ENCODE measurements at regions not wholly inside any gene's neighbourhood (a gene's known extent, or its start where the extent isn't known, plus 50 kb on each side); places are given as distances from the start of the nearest gene placed in this dataset.

DNA sequence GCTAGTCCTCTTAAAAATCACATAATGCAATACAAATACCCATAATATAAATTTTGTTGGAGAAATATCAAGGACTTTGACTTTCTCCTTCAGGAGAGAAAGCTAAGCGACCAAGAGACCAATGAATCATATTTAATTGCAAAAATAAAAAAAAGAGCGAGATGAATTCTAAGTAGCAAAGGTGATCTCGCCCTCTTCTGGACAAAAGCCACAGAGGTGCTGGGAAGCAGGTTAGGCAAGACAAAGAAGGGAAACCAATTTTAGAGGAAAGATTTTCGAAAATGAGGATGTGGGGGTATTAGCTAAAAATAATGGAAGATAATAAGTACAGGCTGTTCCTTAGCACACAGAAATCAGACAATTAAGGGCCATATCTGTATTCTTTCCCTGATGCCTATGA is 111.4 kb upstream of the PLAAT1 start:
- no peak for TF ChIP-seq ZBTB7A (IDR thresholded peaks at IDR 0.05; ENCODE audit: low read depth)
- TF ChIP-seq YY1 (IDR thresholded peaks at IDR 0.05; ENCODE audit: low read depth), result no peak
- TF ChIP-seq RAD21 (IDR thresholded peaks at IDR 0.05; ENCODE audit: low read depth), result peak; percentile 34

DNA sequence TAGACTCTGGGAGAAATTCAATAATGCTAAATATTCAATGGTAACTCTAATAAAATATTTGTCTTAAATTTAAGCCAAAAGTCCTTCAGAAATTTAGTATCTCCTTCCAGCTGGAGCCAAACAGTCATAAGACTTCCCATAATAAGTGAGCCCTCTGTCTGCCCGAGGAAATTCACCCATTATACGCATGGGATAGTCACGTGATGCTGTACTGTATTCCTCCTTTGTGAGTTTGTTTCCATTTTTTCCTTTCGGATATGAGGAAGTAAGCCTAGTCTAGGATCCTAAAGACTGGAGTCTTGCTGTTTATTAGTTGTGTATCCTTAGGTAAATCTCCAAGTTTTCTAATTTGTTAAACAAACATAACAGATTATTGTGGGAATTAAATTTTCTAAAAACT is 110.4 kb upstream of the PLAAT1 start:
- TF ChIP-seq CEBPB (IDR thresholded peaks at IDR 0.05), result no peak
- TF ChIP-seq ZBTB7A (IDR thresholded peaks at IDR 0.05; ENCODE audit: low read depth), result no peak
- TF ChIP-seq CREB1 (IDR thresholded peaks at IDR 0.05; ENCODE audit: low read depth), result no peak
- no peak for TF ChIP-seq REST (IDR thresholded peaks at IDR 0.05; ENCODE audit: low read depth)
- TF ChIP-seq RAD21 (IDR thresholded peaks at IDR 0.05; ENCODE audit: low read depth), result no peak
- TF ChIP-seq TCF12 (IDR thresholded peaks at IDR 0.05; ENCODE audit: low read depth), result no peak
- no peak for TF ChIP-seq FOXM1 (IDR thresholded peaks at IDR 0.05; ENCODE audit: borderline replicate concordance, low read depth)
- TF ChIP-seq MAX (IDR thresholded peaks at IDR 0.05), result no peak

DNA sequence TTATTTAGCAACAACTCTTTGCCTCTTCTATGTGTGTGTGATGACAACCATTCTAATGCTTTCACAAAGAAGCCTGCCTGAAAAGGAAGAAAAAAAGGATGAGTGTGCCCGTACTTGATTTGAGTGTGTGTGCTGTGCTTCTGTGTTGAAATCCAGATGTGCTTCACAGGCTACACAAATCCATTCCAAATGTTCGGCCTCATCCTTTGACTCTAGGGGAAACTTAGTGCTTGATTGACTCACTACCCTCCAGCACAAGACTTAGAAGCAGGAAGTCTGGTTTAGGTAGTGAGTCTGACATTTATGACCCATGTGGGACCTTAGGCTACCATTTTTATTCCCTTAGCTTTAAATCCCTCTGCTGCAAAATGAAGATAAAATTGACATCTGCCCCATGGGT is 108.8 kb upstream of the PLAAT1 start:
- TF ChIP-seq ZBTB7A (IDR thresholded peaks at IDR 0.05; ENCODE audit: low read depth) (no peak), TCF12 (IDR thresholded peaks at IDR 0.05; ENCODE audit: low read depth) (no peak), CREB1 (IDR thresholded peaks at IDR 0.05; ENCODE audit: low read depth) (no peak), MAX (IDR thresholded peaks at IDR 0.05) (no peak)

DNA sequence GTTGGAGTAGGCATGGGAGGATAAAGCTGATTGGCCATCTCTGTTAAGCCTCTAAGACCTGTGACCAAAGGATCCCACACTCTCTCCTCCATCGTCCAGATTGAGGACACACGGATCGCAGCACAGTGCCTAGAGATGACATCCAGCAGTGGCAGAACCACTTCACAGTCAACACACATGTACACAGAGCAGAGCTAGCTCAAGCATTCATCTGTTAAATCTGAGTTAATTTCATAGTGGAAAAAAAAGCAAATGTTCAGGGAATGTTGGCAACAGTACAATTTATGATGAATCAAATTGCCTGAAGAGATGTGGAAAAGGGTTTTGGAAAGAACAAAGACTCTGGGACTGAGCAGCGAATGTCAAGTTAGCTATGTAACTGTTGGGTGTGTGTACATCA is 108.1 kb upstream of the PLAAT1 start:
- no peak for TF ChIP-seq CEBPB (IDR thresholded peaks at IDR 0.05)
- no peak for TF ChIP-seq ZBTB7A (IDR thresholded peaks at IDR 0.05; ENCODE audit: low read depth)
- TF ChIP-seq TCF12 (IDR thresholded peaks at IDR 0.05; ENCODE audit: low read depth), result no peak
- TF ChIP-seq TAF1 (IDR thresholded peaks at IDR 0.05; ENCODE audit: low read depth), result no peak
- no peak for TF ChIP-seq FOXM1 (IDR thresholded peaks at IDR 0.05; ENCODE audit: borderline replicate concordance, low read depth)
- no peak for TF ChIP-seq EGR1 (IDR thresholded peaks at IDR 0.05)
- no peak for TF ChIP-seq EP300 (IDR thresholded peaks at IDR 0.05; ENCODE audit: borderline replicate concordance)
- TF ChIP-seq TEAD4 (IDR thresholded peaks at IDR 0.05), result no peak
- no peak for TF ChIP-seq MAX (IDR thresholded peaks at IDR 0.05)
- TF ChIP-seq, protein P1, sequence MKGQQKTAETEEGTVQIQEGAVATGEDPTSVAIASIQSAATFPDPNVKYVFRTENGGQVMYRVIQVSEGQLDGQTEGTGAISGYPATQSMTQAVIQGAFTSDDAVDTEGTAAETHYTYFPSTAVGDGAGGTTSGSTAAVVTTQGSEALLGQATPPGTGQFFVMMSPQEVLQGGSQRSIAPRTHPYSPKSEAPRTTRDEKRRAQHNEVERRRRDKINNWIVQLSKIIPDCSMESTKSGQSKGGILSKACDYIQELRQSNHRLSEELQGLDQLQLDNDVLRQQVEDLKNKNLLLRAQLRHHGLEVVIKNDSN (IDR thresholded peaks at IDR 0.05), result no peak
- TF ChIP-seq CREB1 (IDR thresholded peaks at IDR 0.05; ENCODE audit: low read depth), result no peak
- no peak for TF ChIP-seq NFIC (IDR thresholded peaks at IDR 0.05)
- TF ChIP-seq REST (IDR thresholded peaks at IDR 0.05; ENCODE audit: low read depth), result no peak
- TF ChIP-seq YY1 (IDR thresholded peaks at IDR 0.05; ENCODE audit: low read depth), result no peak
- no peak for TF ChIP-seq RAD21 (IDR thresholded peaks at IDR 0.05; ENCODE audit: low read depth)

DNA sequence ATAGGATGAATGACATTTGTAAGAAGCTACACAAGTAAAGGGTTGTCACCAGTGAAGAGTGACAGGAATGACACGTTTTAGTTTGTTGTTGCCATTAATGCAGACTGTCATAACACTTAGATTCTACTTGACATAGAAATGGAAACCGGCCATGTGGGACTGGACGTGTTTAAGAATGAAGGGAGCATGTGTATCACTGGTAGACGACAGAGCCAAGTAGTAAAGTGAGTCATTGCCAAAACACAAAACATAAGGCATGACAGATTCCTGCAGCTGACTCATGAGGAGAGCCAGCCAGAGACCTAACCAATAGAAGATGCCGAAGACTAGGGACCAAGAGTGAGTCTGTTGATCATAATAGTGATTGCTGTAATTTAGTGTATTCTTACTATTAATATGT is 106.2 kb upstream of the PLAAT1 start:
- TF ChIP-seq RAD21 (IDR thresholded peaks at IDR 0.05; ENCODE audit: low read depth) (no peak), TAF1 (IDR thresholded peaks at IDR 0.05; ENCODE audit: low read depth) (no peak), REST (IDR thresholded peaks at IDR 0.05; ENCODE audit: low read depth) (no peak), TCF12 (IDR thresholded peaks at IDR 0.05; ENCODE audit: low read depth) (no peak), CEBPB (IDR thresholded peaks at IDR 0.05) (no peak), CREB1 (IDR thresholded peaks at IDR 0.05; ENCODE audit: low read depth) (no peak), YY1 (IDR thresholded peaks at IDR 0.05; ENCODE audit: low read depth) (no peak), MAX (IDR thresholded peaks at IDR 0.05) (no peak), EP300 (IDR thresholded peaks at IDR 0.05; ENCODE audit: borderline replicate concordance) (no peak), NFIC (IDR thresholded peaks at IDR 0.05) (no peak)
- TF ChIP-seq, protein P1 (IDR thresholded peaks at IDR 0.05), result no peak
